ENCODE measurements at regions not wholly inside any gene's neighbourhood (a gene's known extent, or its start where the extent isn't known, plus 50 kb on each side); places are given as distances from the start of the nearest gene placed in this dataset.

DNA sequence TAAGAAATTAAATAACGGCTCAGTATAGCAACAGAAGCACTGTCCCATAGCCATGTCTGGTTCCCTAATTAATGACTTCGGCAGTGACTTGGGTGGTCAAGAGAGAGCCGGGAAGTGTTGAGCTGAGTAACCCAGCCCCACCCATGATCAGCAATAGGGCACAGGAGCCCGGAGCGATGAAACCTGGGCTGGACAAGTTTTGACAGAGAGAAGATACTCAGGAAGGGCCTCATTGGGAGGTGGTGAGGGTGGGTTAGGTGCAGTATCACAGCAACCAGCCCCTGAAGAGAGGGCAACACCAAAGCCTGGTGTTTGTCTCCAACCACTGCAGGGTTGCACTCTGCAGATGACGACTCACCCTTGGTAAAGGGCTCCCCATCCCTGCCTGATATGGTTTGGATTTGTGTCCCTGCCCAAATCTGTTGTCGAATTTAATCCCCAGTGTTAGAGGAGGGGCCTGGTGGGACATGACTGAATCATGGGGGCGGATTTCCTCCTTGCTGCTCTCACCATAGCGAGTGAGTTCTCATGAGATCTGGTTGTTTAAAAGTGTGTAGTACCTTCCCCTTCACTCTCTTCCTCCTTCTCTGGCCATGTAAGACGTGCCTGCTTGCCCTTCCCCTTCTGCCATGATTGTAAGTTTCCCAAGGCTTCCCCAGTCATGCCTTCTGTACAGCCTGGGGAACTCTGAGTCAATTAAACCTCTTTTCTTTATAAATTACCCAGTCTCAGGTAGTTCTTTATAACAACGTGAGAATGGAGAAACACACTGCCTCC lies 124.9 kb upstream of the MED13L start:
- no peak for DNase-seq (ENCODE audit: low read depth)

DNA sequence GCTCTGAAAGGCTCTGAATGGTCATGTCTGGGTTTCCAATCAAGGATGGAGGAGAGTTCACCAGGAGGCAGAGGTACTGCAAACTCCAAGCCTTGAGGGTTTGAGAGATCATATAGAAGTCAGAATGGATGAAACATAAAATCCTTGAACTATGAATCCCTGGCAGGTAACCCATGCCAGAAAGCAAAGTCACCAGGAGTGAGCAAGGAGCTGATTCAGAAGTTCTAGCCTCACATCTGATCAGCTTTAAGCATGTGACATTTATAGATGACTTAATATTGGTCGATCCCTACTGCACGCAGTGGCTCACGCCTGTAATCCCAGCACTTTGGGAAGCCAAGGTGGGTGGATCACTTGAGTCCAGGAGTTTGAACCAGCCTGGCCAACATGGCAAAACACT lies 126.1 kb upstream of the MED13L start:
- DNase-seq (ENCODE audit: low read depth), result no peak

DNA sequence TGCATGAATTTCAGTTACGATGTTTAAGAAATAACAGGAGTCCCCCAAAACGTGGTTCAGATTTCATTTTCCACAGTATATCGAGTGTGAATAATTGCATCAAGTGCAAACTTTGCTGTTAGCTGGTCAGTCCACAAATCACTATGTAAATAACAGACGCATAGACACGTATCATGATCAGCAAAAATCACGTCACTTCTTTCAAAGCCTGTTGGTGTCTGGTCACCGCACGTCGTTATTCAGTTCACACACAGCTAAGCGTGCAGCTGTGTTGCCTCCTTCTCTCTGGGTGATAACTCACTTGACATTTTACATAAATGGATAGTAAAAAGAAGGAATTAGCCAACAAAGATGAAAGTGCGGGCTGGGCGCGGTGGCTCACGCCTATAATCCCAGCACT lies 126.8 kb upstream of the MED13L start:
- no peak for DNase-seq (ENCODE audit: low read depth)

DNA sequence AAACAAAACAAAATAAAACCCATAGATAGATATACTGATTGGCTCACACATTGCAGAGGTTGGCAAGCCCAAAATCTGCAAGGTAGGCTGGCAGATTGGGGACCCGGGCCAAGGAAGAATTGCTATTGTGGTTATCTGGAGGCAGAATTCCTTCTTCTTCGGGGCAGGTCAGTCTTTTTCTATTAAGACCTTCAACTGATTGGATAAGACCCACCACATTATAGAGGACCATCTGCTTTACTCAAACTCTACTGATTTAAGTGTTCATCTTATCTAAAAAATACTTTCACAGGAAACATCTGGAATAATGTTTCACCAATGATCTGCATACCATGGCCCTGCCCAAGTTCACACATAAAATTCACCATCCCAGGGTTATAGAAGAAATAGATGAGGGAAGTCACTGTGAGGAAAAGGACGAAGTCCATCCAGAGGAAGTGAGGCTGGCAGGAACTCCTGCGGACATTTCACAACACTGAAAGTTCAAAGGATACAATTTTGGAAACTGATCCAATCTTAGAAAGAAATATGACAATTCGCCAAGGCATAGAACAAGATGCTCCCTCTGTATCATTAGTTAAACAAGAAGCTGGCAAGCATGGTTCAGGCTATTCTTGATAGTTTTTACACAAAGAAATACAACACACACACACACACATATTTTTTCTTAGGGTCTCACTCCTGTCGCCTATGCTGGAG lies 127.6 kb upstream of the MED13L start:
- no peak for DNase-seq (ENCODE audit: low read depth)

DNA sequence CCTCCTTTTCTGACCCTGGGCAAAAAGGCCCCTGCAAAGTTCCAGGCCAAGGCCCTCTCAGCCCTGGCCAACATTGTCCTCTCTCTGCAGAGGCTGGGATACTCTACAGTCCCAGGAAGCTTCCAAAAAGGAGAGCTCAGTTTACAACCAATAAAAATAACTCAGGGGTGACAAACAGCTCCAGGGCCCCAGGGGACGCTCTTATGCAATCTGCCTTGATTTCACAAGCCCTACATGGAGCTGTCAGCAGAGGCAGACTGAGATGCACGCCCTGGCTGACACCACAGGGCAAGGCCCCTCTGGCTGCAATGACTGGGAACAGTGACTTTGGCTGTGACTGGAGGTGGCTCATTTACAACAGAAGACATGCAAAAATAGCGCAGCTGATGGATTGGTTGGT lies 129.0 kb upstream of the MED13L start:
- no peak for DNase-seq (ENCODE audit: low read depth)

DNA sequence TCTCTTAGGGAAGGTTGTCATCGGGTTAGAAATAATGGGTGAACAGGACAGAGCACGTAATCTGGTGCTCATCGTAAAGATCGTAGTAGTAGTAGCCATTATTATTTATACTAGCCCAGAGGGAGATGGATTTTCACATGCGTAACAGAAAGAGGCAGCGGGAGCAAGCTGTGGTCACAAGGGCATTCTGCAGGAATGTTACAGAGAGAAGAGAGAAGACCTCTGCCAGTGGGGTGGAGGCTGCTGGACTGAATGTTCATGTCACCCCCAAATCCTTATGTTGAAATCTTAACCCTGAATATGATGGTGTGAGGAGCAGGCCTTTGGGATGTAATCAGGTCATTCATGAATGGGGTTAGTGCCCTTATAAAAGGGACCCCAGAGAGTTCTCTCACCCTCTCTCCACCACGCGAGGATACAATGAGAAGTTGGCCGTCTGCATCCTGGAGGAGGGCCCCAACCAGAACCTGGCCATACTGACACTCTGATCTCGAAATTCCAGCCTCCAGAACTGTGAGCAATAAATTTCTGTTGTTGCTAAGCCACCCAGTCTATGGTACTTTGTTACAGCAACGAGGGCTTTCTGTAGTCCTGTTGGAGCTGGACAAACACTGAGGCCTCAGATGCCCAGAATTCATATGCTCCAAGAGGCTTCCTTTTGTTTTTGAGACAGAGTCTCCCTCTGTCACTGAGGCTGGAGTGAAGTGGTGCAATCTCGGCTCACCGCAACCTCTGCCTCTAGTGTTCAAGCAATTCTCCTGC lies 131.2 kb upstream of the MED13L start:
- no peak for DNase-seq (ENCODE audit: low read depth)

DNA sequence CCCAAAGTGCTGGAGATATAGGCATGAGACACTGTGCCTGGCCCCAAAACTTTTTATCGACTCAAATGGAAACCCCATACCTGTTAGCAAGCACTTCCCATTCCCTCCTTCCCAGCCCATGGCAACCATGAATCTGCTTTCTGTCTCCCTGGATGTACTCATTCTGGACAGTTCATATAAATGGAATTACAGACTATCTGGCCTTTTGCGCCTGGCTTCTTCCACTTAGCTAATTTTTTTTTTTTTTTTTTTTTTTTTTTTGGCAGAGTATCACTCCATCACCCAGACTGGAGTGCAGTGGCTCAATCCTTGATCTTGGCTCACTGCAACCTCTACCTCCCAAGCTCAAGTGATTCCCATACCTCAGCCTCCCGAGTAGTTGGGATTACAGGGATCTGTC lies 134.5 kb upstream of the MED13L start:
- DNase-seq (ENCODE audit: low read depth), result no peak

DNA sequence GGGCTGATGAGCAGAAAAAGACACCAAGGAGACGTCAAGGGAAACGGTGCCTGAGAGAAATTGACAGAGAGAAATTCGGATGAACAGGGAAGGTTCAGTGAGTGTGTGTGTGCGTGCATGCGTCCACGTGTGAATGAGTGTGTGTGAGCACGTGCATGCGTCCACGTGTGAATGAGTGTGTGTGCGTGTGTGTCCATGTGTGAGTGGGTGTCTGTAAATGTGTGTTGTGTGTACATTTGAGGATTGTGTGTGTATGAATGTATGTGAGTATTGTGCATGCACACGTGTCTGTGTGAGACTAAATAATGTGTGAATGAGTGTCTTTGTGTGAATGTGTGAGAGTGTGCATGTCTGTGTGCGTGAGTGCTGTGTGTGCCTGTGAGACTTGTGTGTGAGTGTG lies 137.4 kb upstream of the MED13L start:
- DNase-seq (ENCODE audit: low read depth), result no peak

DNA sequence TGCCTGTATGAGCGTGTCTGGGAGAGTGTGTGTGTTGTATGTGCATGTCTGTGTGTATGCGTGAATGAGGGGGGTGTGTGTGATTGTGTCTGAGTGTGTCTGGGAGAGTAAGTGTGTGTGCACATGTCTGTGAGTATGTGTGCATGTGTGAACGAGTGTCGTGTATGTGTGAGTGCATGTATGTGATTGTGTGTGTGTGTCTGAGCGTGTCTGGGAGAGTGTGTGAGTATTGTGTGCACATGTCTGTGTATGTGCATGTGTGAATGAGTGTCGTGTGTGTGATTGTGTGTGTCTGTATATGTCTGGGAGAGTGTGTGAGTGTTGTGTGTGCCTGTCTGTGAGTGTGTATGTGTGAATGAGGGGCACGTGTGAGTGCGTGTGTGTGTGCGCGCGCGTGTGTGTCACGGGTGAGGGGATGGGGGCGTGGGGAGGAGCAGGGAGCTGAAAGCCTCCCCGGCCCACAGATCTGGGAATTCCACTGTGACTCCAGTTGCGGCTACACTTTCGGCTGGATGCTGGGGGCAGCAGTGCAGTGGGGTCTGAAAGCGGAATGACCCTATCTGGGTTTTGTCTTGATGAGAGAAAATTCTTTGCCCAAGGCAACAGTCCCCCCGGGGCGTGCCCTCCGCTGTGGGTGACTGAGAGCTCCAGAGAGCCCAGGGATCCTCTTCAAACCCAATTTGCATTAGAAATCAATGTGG lies 138.1 kb upstream of the MED13L start:
- DNase-seq (ENCODE audit: low read depth), result no peak

DNA sequence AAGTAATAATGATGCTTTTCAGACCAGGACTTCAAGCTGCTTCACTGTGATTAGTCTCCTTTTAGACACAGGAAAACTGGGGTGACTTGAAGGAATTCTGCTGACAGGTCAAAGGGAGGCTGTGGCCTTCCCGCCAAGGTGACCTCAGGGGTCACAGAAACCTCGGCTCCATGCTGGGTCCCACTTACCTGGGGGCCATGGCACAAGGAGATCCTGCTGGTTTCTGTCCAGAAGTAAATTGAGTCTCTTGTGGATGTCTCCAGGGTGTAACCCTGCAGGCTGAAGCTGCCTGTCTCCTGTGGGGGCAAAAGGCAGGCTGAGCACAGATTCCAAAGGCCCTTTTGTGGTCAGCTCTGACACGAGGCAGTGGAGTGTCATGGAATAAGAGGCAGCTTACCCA lies 138.7 kb upstream of the MED13L start:
- no peak for DNase-seq (ENCODE audit: low read depth)

DNA sequence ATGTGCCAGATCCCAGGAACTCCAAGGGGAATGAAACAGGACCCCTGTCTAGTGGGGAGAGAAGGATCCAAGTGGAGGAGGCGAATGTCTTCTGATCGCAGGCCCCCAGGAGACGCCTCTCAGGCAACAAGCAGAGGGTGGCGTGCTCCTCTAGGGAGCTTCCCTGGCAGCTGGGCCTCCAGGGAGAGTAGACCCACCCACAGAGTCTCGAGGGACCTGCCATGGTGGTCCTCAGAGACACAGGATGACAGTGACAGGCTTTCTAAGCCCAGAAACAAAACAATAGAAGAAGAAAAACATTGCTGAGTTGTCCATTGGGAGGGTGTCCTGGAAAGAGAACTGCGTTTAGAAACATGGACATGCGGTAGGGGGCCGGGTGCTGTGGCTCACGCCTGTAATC lies 140.6 kb upstream of the MAP1LC3B2 start:
- DNase-seq (ENCODE audit: low read depth), result no peak

DNA sequence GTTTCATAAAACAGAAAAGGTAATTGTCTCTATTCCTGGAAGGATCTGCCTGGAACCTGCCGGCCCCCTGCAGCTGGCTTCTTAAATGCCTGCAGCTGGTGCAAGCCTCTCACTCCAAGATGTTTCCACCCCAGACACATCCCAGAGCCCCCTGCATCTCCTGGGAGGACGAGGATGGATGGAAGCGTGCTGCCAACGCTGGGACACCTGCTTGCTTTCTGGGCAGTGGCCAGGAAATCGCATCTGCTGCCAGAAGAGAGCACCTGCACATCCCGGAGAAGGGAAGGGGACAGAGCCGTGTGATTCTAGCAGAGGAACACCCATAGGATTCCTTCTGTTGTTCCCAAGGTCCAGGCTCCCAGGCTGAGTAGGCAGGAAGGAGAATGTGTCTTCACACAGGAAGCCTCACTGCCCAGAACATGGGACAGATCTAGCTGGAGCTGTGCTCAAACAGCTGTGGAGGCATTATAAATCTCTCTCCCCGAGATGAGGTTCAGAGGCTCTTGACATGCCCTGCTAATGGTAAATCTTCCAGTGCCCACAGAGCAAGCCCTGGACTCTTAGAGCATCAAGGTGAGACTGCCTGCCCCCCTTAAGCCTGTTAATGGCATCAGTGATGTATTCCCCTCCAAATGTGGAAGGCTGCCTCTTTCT lies 138.8 kb upstream of the MAP1LC3B2 start:
- DNase-seq (ENCODE audit: low read depth), result no peak

DNA sequence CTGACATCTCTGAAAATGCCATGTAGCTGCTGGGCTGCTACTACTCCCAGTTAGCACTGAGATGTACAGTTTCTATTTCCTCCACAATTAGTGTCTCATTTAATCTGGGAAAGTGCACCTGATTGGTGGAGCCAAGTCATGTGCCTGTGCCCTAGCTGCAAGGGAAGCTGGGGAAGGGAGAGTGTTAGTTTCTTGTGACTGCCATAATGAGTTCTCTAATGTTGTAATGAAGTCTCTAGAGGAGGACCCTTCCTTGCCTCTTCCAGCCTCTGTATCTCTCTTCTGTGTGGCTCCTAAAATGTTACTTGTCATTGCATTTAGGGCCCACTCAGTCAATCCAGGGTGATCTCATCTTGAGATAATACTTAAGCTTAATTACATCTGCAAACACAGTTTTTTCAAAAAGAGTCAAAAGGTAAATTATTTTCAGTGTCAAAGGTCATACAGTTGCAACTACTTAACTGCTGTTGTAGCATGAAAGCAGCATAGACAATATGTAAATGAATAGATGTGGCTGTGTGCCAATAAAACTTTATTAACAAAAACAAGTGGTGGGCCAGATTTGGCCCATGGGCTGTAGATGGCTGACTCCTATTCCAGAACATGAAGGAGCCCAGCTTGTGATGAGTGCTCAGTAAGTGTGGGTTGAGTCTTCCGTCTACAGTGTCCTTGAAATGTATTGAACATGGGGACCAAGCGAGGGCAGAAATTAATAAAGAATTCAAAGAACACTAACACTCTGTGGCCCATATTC lies 137.2 kb upstream of the MAP1LC3B2 start:
- no peak for DNase-seq (ENCODE audit: low read depth)

DNA sequence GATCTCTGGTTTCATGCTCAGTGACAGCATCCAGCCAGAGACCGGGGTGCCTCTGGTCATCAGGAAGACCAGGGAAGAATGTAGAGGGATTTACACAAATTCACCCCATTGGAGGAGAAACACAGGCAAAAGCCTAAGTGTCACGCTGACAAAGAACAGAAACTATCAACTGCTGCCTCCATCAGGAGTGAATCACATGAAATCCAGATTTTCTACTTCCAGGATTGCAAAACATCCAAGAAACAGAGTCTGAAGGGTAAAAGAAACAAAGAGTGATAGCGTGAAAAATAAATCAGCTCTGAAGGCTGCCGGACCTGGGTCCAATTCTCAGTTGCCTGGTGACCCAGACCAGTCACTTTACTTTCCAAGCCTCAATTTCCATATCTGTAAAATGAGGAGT lies 136.1 kb upstream of the MAP1LC3B2 start:
- no peak for DNase-seq (ENCODE audit: low read depth)

DNA sequence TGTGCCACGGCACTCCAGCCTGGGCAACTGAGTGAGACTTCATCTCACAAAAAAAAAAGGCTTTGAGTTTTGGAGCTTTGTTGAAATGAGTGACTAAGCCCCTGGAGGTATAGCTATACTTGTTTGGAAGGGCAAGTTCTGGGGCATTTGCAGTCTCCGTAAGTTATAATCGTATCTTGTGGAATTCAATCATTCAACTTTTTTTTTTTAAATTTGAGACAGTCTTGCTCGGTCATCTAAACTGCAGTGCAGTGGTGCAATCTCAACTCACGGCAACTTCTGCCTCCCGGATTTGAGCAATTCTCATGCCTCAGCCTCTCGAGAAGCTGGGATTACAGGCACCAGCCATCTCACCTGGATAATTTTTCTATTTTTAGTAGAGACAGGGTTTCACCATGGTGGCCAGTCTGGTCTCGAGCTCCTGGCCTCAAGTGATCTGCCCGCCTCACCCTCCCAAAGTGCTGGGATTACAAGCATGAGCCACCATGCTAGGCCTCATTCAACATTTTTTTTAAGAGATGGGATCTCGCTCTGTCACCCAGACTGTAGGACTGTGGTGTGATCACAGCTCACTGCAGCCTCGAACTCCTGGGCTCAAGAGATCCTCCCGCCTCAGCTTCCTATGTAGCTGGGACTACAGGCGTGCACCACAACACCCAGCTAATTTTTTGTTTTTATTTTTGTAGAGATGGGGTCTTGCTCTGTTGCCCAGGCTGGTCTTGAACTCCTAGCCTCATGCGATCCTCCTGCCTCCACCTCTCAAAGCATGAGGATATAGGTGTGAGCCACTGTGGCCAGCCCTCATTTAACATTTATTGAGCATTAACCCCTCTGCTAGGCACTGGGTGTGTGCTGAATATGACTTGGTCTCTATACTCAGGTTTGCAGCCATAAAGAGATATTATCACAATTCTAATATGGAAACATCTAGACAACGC lies 133.7 kb upstream of the MAP1LC3B2 start:
- no peak for DNase-seq (ENCODE audit: low read depth)

DNA sequence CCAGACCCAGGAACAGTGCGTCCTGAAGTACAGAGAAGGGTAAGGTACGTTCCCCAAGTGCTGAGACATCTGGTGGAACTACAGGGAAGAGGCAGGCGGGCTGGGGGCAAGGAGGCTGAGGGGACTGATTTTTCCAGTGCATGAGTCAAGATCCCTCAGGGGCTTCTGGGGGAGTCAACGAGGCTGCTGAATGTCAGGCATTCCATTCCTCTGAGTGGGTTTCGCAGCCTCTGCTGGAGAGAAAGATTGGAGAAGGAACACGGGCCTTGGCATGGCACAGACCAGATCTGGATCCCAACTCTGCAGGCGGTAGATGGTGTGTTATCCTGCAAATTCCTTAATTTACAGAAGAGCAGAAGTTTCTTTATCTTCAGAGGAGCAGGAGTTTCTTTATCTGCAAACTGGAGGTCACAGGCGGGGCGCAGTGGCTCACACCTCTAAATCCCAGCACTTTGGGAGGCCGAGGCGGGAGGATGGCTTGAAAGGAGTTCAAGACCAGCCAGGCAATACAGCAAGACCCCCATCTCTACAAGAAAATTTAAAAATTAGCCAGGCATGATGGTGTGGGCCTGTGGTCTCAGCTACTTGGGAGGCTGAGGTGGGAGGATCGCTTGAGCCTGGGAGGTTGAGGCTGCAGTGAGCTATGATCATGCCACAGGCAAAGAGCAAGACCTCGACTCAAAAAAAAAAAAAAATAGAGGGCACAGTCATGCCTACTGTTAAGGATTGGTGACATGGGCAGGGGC lies 132.6 kb upstream of the MAP1LC3B2 start:
- DNase-seq (ENCODE audit: low read depth), result no peak

DNA sequence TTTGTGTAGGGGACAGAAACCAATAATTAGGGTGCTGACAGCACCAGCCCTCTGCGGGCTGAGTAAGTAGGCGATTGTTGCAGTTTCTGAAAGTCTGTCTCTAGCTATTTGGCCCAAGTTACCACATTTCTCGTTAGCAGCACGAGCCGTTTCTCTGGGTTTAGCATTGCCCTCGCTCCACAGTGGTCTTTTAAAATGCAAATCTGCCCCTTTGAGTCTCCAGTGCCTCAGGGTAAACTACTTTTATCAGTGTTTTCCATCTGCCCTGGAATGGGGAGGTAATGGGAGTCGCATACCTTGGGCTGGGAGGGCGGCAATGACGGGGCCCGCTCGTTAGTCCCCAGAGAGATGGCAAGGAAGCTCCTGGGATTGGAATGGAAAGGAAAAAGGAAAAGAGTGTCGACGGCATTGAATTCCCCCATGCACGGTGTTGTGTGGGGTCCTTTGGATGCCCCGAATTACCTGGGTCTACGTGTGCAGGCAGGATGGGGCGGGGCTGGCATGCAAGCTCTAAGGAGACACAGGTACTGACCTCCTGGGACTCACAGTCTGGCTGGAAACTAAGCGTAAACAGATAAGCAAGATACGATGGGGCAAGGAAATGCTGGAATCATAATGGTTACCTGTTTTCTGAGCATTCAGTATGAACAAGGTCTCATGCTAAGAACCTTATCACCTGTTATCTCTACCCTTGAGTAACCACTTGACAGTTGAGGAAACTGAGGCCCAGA lies 131.8 kb upstream of the MAP1LC3B2 start:
- no peak for DNase-seq (ENCODE audit: low read depth)

DNA sequence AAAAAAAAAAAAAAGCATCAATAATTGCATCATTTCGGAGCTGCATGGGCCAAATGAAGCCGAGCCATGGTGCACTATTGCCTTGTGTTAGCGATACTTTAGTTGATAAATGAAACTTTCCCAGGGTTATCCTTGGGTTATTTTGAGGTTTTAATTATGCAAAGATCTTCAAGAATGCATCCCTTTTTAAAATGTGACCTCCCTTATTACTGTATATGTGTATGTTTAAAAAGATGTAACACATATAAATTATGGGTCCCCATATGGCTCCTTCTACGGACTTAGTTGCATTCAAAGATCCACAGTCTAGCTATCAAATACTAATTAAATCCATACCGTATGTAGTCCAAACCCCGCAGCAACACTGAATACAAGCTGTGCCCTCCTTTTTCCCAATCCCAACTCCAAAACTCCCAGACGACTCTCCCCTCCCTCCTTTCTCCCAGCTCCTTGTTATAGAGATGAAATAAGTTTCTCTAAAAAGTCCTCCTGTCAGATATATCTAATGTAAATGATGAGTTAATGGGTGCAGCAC lies 129.3 kb upstream of the MAP1LC3B2 start:
- no peak for DNase-seq (ENCODE audit: low read depth)
